ENCODE measurements at regions not wholly inside any gene's neighbourhood (a gene's known extent, or its start where the extent isn't known, plus 50 kb on each side); places are given as distances from the start of the nearest gene placed in this dataset.

DNA sequence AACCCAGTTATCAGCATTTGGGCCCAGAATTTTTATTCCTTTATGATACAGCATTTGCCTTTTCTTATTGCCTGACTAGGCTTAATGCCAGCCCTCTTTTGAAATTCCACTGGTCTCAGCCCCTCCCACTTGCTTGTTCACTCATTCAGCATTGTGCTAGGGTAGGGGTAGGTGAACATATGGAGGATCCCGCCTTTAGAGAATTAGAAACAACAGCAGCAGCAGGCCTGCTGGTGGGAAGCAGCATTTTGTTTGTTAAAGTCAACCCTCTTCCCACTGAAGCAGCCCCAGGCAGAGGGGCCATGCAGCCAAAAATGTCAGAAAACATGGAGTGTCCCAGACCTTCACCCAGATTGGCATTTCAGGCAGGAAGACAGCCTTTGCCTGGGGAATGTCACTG, 1355.2 kb downstream of the CDH8 start:
- no peak for DNase-seq
- peaks cover 0 to 1% (median 0%) of the 10 kb centered on the region in 4 donors for H3K9me3 ChIP-seq
- intact Hi-C loops (cut with DNase I; ENCODE audit: low total_unique reads): no loop called here
- H3K4me1 ChIP-seq: no peaks in the 10 kb centered on the region
- no peaks in the 10 kb centered on the region for H3K27me3 ChIP-seq
- H3K36me3 ChIP-seq: no peaks in the 10 kb centered on the region
- H3K4me3 ChIP-seq: no peak overlapping the region
- TF ChIP-seq, protein P1, sequence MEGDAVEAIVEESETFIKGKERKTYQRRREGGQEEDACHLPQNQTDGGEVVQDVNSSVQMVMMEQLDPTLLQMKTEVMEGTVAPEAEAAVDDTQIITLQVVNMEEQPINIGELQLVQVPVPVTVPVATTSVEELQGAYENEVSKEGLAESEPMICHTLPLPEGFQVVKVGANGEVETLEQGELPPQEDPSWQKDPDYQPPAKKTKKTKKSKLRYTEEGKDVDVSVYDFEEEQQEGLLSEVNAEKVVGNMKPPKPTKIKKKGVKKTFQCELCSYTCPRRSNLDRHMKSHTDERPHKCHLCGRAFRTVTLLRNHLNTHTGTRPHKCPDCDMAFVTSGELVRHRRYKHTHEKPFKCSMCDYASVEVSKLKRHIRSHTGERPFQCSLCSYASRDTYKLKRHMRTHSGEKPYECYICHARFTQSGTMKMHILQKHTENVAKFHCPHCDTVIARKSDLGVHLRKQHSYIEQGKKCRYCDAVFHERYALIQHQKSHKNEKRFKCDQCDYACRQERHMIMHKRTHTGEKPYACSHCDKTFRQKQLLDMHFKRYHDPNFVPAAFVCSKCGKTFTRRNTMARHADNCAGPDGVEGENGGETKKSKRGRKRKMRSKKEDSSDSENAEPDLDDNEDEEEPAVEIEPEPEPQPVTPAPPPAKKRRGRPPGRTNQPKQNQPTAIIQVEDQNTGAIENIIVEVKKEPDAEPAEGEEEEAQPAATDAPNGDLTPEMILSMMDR (IDR thresholded peaks at IDR 0.05): no peak
- TF ChIP-seq POLR2AphosphoS5 (IDR thresholded peaks at IDR 0.05) (no peak), EP300 (IDR thresholded peaks at IDR 0.05) (no peak), POLR2A (IDR thresholded peaks at IDR 0.05) (no peak)
- WGBS, 5 donors: 55 to 90% (median 72%) methylated on average over 1 of the region's 1 CpG
- no peak overlapping the region for H3K27ac ChIP-seq

DNA sequence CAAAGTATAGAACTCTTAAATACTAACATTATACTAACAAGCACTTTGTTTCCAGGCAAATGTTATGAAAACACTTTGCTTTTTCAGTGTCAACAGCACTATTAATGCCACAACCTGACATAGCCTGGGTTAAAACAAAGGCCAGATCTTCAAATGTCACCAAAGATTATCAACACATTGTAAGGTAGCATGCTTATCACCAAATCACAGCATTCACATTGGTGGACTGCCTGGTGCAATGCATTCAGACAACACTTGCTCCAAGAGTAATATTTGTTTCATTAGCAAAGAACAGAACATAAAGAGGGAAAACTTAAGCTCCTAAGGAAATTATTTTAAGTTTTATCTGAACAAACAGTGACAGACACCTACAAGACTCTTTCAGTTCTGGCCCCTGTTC, 1361.2 kb downstream of the CDH8 start:
- no peak overlapping the region for H3K4me3 ChIP-seq
- H3K27me3 ChIP-seq: no peaks in the 10 kb centered on the region
- DNase-seq: no peak
- intact Hi-C loops (cut with DNase I; ENCODE audit: low total_unique reads): no loop called here
- no peaks in the 10 kb centered on the region for H3K4me1 ChIP-seq
- no peaks in the 10 kb centered on the region for H3K36me3 ChIP-seq
- H3K27ac ChIP-seq: no peak overlapping the region
- TF ChIP-seq EP300 (IDR thresholded peaks at IDR 0.05): no peak
- TF ChIP-seq, protein P1 (IDR thresholded peaks at IDR 0.05): no peak
- no peak for TF ChIP-seq POLR2AphosphoS5 (IDR thresholded peaks at IDR 0.05)
- TF ChIP-seq POLR2A (IDR thresholded peaks at IDR 0.05): no peak
- peaks cover 0 to 7% (median 0%) of the 10 kb centered on the region in 4 donors for H3K9me3 ChIP-seq

DNA sequence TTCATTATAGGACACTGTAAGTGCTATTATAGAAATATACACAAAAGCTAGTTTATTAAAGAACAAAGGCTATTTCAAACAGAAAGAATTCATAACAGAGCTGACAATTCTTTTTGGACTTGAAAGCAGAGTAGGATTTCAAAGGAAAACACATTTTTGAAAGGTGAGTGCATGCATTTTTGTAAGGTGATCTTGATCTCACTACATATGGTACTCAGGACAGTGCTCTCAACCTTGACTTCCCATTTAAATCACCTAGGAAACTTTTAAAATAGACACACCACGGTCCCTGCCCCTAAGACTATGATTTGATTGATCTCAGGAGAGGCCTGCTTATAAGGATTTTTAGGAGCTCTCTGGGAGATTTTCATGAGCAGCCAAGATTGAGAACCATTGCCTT, 1362.0 kb downstream of the CDH8 start:
- H3K27ac ChIP-seq: no peak overlapping the region
- WGBS, 5 donors: 20 to 36% (median 24%) methylated on average over 1 of the region's 1 CpG
- no peaks in the 10 kb centered on the region for H3K4me1 ChIP-seq
- no peaks in the 10 kb centered on the region for H3K36me3 ChIP-seq
- no peaks in the 10 kb centered on the region for H3K27me3 ChIP-seq
- intact Hi-C loops (cut with DNase I; ENCODE audit: low total_unique reads): no loop called here
- TF ChIP-seq POLR2A (IDR thresholded peaks at IDR 0.05): no peak
- no peak for TF ChIP-seq POLR2AphosphoS5 (IDR thresholded peaks at IDR 0.05)
- TF ChIP-seq EP300 (IDR thresholded peaks at IDR 0.05): no peak
- TF ChIP-seq, protein P1 (IDR thresholded peaks at IDR 0.05): no peak
- peaks cover 0 to 7% (median 0%) of the 10 kb centered on the region in 4 donors for H3K9me3 ChIP-seq
- no peak overlapping the region for H3K4me3 ChIP-seq
- DNase-seq: no peak

DNA sequence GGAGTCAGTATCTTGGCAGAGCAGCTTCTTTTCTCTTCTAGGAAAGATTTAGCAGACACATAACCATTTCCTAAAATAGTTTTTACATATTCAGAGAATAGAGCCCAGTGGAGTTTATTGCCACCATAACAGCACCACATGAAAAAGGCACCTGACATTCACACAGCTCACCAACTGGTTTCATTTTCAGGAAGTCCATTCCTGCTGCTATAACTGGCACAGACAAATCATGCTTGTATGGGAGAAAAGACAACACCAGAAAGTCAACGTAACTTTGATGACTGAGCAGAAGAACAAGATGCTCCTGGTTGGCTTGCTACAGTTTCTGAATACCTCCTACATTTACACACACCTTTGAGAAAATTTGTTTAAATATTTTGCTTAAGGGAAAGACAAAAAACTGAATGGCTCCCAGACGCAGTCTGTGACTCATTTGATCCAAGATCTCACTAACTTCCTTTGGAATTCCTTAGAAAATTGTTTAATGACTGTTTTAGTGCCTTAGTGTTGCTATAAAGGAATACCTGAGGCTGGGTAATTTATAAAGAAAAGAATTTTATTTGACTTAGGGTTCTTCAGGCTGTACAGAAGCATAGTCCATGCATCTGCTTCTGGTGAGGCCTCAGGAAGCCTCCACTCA, 1380.6 kb downstream of the CDH8 start:
- no peak overlapping the region for H3K27ac ChIP-seq
- TF ChIP-seq POLR2AphosphoS5 (IDR thresholded peaks at IDR 0.05): no peak
- TF ChIP-seq EP300 (IDR thresholded peaks at IDR 0.05): no peak
- no peak for TF ChIP-seq POLR2A (IDR thresholded peaks at IDR 0.05)
- TF ChIP-seq, protein P1 (IDR thresholded peaks at IDR 0.05): no peak
- H3K36me3 ChIP-seq: no peaks in the 10 kb centered on the region
- no peaks in the 10 kb centered on the region for H3K4me1 ChIP-seq
- WGBS, 5 donors: 36 to 60% (median 50%) methylated on average over 2 of the region's 2 CpGs
- intact Hi-C loops (cut with DNase I; ENCODE audit: low total_unique reads): no loop called here
- H3K4me3 ChIP-seq: no peak overlapping the region
- no peaks in the 10 kb centered on the region for H3K27me3 ChIP-seq
- no peaks in the 10 kb centered on the region for H3K9me3 ChIP-seq
- DNase-seq: no peak

Measured in stomach (tissue), 8 donors.